ENCODE measurements at regions not wholly inside any gene's neighbourhood (a gene's known extent, or its start where the extent isn't known, plus 50 kb on each side); places are given as distances from the start of the nearest gene placed in this dataset.

GRCh38 chr1:185406006-185406690 lies 89.1 kb upstream of the IVNS1ABP start:
- Histone ChIP-seq H3K9ac (ENCODE audit: extremely low read depth, insufficient read length, low read length) (no peak overlapping the region), H4K91ac (ENCODE audit: insufficient read length, low read depth, low read length) (no peak overlapping the region), H4K8ac (replicated peaks; ENCODE audit: insufficient read length, low read depth, low read length) (no peak overlapping the region), H3K23me2 (ENCODE audit: insufficient read length, low read depth, low read length, poor library complexity, severe bottlenecking) (no peaks in the 10 kb centered on the region), H4K20me1 (ENCODE audit: control insufficient read depth, insufficient read depth, insufficient read length) (no peaks in the 10 kb centered on the region), H3K9me3 (ENCODE audit: control insufficient read depth, low read depth, low read length) (no peaks in the 10 kb centered on the region), H3K27ac (ENCODE audit: insufficient read length, low read depth, low read length) (no peak overlapping the region), H3K4me1 (ENCODE audit: insufficient read depth, low read length) (no peaks in the 10 kb centered on the region), H3K27me3 (ENCODE audit: insufficient read depth, low read length) (no peaks in the 10 kb centered on the region), H2AFZ (ENCODE audit: low read length) (no peak overlapping the region), H2BK20ac (ENCODE audit: low read depth, low read length, poor library complexity, severe bottlenecking) (no peak overlapping the region), H2BK5ac (ENCODE audit: insufficient read length, low read length) (no peak overlapping the region), H2AK5ac (ENCODE audit: insufficient read length, low read length) (no peak overlapping the region), H3T11ph (ENCODE audit: low read length) (no peak overlapping the region), H2BK120ac (ENCODE audit: low read depth, low read length, poor library complexity, severe bottlenecking) (no peak overlapping the region), H4K5ac (ENCODE audit: insufficient read length, low read depth, low read length) (no peak overlapping the region), H2BK12ac (ENCODE audit: insufficient read length, low read depth, low read length) (no peak overlapping the region), H3K56ac (ENCODE audit: insufficient read length, low read depth, low read length) (no peak overlapping the region), H3K79me1 (ENCODE audit: insufficient read depth, low read depth, low read length, poor library complexity, severe bottlenecking) (no peaks in the 10 kb centered on the region), H3K23ac (ENCODE audit: insufficient read length, low read depth, low read length) (no peak overlapping the region), H3K4me2 (ENCODE audit: insufficient read depth, insufficient read length, low read length) (no peak overlapping the region), H3K14ac (ENCODE audit: insufficient read depth, low read length) (no peak overlapping the region), H3K79me2 (ENCODE audit: insufficient read depth, low read length) (no peaks in the 10 kb centered on the region), H2BK15ac (ENCODE audit: low read depth, low read length) (no peak overlapping the region), H3K18ac (ENCODE audit: insufficient read length, low read depth, low read length) (no peak overlapping the region), H3K4ac (ENCODE audit: low read depth, low read length) (no peak overlapping the region)
- no peak for DNase-seq
- no peaks in the 10 kb centered on the region; the same call in 1 of the 2 replicates for H3K27me3 Mint-ChIP-seq (ENCODE audit: low read depth)
- peaks cover 8 to 14% of the 10 kb centered on the region in 2 experiments for H3K4me1 Mint-ChIP-seq
- H3K36me3 Mint-ChIP-seq (ENCODE audit: insufficient read depth in 1 of 3, low read depth in 3 of 3): peaks cover 0 to 1% (median 0%) of the 10 kb centered on the region in 3 experiments; a peak in 1 of 7 replicates
- no peak overlapping the region for H3K27ac Mint-ChIP-seq
- no CpG with 5 or more reads among the region's 3 CpGs for WGBS (ENCODE audit: extremely low coverage, insufficient read length, low lambda C conversion rate)
- peaks cover 3 to 6% of the 10 kb centered on the region in 2 experiments; a peak in 3 of 5 replicates for H3K9me3 Mint-ChIP-seq
- TF ChIP-seq, protein P1, sequence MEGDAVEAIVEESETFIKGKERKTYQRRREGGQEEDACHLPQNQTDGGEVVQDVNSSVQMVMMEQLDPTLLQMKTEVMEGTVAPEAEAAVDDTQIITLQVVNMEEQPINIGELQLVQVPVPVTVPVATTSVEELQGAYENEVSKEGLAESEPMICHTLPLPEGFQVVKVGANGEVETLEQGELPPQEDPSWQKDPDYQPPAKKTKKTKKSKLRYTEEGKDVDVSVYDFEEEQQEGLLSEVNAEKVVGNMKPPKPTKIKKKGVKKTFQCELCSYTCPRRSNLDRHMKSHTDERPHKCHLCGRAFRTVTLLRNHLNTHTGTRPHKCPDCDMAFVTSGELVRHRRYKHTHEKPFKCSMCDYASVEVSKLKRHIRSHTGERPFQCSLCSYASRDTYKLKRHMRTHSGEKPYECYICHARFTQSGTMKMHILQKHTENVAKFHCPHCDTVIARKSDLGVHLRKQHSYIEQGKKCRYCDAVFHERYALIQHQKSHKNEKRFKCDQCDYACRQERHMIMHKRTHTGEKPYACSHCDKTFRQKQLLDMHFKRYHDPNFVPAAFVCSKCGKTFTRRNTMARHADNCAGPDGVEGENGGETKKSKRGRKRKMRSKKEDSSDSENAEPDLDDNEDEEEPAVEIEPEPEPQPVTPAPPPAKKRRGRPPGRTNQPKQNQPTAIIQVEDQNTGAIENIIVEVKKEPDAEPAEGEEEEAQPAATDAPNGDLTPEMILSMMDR (conservative IDR thresholded peaks at IDR 0.05): no peak
- H3K4me3 Mint-ChIP-seq: no peak overlapping the region

All from H9 (cell line).